ENCODE measurements at regions not wholly inside any gene's neighbourhood (a gene's known extent, or its start where the extent isn't known, plus 50 kb on each side); places are given as distances from the start of the nearest gene placed in this dataset.
"Not testable (repeated sequence)": the region's sequence is repeated elsewhere in the genome, so short reads cannot be mapped to it uniquely, and the experiment has no call there.

DNA sequence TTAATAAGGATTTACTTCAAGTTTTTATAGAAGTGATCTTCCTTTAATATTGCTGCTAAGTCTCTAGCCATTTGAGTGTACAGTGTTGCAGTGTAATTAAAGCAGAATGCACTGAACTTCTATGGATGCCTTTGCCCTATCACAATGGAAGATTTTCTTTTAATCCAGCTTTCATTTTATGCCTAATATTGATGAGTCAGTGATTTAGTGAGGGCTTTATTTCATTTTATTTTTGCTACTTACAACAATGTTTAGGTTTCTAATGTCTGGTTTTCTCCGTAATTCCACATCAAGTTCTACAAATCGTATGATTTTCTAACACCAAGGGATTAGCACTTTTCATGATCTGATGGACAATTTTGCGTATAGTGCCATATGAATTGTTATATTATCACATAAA is 504.1 kb downstream of the PCDH11X start:
- Mint-ChIP-seq H3K9me3 (no peaks in the 10 kb centered on the region), H3K4me1 (ENCODE audit: low read depth) (no peaks in the 10 kb centered on the region), H3K4me3 (no peak overlapping the region), H3K36me3 (ENCODE audit: low read depth) (no peaks in the 10 kb centered on the region), H3K27me3 (no peaks in the 10 kb centered on the region), H3K27ac (no peak overlapping the region)
- ATAC-seq (no peak), DNase-seq (no peak)
- POLR2A ChIA-PET = no interaction called here
- CTCF ChIA-PET = no interaction called here
- TF ChIP-seq, protein P1, sequence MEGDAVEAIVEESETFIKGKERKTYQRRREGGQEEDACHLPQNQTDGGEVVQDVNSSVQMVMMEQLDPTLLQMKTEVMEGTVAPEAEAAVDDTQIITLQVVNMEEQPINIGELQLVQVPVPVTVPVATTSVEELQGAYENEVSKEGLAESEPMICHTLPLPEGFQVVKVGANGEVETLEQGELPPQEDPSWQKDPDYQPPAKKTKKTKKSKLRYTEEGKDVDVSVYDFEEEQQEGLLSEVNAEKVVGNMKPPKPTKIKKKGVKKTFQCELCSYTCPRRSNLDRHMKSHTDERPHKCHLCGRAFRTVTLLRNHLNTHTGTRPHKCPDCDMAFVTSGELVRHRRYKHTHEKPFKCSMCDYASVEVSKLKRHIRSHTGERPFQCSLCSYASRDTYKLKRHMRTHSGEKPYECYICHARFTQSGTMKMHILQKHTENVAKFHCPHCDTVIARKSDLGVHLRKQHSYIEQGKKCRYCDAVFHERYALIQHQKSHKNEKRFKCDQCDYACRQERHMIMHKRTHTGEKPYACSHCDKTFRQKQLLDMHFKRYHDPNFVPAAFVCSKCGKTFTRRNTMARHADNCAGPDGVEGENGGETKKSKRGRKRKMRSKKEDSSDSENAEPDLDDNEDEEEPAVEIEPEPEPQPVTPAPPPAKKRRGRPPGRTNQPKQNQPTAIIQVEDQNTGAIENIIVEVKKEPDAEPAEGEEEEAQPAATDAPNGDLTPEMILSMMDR (IDR thresholded peaks at IDR 0.05) = no peak
- intact Hi-C loops (cut with micrococcal nuclease) = no loop called here

DNA sequence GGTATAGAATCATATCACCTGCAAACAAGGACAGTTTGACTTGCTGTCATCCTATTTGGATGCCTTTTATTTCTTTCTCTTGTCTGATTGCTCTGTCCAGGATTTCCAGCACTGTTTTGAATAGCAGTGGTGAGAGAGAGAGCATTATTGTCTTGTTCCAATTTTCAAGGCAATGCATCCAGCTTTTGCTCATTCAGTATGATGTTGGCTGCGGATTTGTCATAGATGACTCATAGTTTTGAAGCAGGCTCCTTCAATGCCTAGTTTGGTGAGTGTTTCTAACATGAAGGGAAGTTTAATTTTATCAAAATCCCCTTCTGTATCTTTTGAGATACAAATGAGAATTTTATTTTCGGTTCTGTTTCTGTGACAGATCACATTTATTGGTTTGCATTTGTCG is 518.9 kb downstream of the PCDH11X start:
- H3K27ac Mint-ChIP-seq; H3K4me1 Mint-ChIP-seq (ENCODE audit: low read depth); H3K4me3 Mint-ChIP-seq; ATAC-seq; H3K36me3 Mint-ChIP-seq (ENCODE audit: low read depth); POLR2A ChIA-PET; DNase-seq; CTCF ChIA-PET; intact Hi-C loops (cut with micrococcal nuclease); H3K9me3 Mint-ChIP-seq; H3K27me3 Mint-ChIP-seq: not testable (repeated sequence)

DNA sequence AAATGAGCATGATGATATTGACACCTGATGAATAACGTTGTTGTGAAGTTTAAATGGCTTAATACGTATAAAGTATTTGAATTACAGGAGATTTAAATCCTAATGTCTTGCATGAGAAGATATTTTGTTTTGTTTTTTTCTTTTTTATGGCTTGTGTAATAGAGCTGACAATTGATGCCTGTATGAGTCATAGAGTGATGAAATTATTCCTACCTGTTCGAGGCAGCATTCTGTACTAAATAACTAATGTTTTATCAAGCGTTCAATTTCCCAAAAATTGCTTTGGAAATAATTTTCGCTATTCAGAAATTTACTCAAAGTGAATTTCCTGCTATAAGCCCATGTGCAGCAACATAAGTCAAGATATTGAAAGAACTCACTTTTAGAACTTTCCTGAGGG is 554.0 kb downstream of the PCDH11X start:
- H3K9me3 Mint-ChIP-seq; intact Hi-C loops (cut with micrococcal nuclease); H3K4me1 Mint-ChIP-seq (ENCODE audit: low read depth); H3K36me3 Mint-ChIP-seq (ENCODE audit: low read depth); POLR2A ChIA-PET; CTCF ChIA-PET; H3K4me3 Mint-ChIP-seq; DNase-seq; ATAC-seq; H3K27me3 Mint-ChIP-seq; H3K27ac Mint-ChIP-seq: not testable (repeated sequence)

DNA sequence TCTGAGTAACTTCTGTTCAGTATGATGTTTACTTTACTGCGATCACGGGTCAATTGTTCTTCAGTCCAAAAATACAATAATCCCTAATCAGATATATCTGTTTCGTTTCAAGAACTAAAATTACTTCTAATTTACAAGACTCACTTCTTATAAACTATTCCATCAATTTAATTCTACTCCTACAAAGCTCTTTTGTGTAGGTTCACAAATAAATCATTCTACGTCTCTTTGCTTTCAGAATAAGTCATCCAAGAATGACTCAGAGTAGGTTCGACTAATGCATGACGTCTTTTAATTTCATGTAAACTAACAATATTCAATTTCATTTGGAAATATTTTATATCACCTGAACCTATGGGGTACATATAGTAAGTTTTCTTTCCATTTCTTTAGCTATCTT is 571.9 kb downstream of the PCDH11X start:
- H3K27me3 Mint-ChIP-seq; H3K27ac Mint-ChIP-seq; H3K4me1 Mint-ChIP-seq (ENCODE audit: low read depth); H3K4me3 Mint-ChIP-seq; H3K36me3 Mint-ChIP-seq (ENCODE audit: low read depth); H3K9me3 Mint-ChIP-seq; POLR2A ChIA-PET; DNase-seq; ATAC-seq; CTCF ChIA-PET; intact Hi-C loops (cut with micrococcal nuclease): not testable (repeated sequence)

DNA sequence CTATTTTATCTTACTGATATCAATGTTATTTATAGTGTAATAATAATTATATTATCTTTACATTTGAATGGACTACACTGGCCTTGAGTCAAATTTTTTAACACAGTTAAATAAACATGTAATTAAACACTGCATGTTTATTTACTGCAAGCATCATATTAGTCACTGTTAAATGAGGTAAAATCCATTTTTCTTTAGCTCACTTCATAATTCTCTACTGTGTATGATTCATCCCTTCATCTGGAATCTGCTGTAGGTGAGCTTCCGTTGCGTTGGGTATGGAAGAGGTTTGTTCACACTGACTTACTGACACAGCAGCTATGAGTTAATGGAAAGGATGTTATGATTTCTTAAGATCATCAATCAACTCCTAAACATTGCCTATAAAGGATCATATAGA is 572.3 kb downstream of the PCDH11X start:
- POLR2A ChIA-PET = no interaction called here
- no peak for ATAC-seq
- Mint-ChIP-seq H3K4me1 (ENCODE audit: low read depth) (no peaks in the 10 kb centered on the region), H3K9me3 (no peaks in the 10 kb centered on the region), H3K27ac (no peak overlapping the region), H3K36me3 (ENCODE audit: low read depth) (no peaks in the 10 kb centered on the region), H3K27me3 (no peaks in the 10 kb centered on the region), H3K4me3 (no peak overlapping the region)
- intact Hi-C loops (cut with micrococcal nuclease) = no loop called here
- TF ChIP-seq, protein P1 (IDR thresholded peaks at IDR 0.05) = no peak
- DNase-seq = no peak
- CTCF ChIA-PET = no interaction called here
